Right lung (tissue), 2 donors: ENCODE measurements at regions not wholly inside any gene's neighbourhood (a gene's known extent, or its start where the extent isn't known, plus 50 kb on each side); places are given as distances from the start of the nearest gene placed in this dataset.
"Not testable (repeated sequence)": the region's sequence is repeated elsewhere in the genome, so short reads cannot be mapped to it uniquely, and the experiment has no call there.

Experiments
- DNase-seq, 2 donors: peaks; one replicate each; pipeline ENCODE4 v3.0.0-alpha.2; 2013

DNA sequence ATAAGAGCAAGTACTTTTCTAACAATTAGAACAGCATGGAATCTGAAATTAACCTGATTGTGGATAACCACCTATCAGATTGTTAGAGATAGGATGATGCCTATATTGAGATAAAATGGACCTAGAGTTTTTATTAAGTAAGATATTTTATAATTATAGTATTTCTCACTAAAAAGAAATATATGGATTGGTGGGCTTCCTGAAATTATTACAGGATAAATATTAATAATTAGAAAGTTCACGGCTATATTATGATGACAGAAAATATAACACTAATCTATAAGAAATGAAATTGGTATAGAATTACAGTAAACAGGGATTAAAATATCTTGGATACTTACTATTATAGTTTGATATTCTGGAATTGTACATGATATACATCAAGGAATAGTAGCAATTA is 378.0 kb upstream of the SPRY2 start:
- DNase-seq = no peak

DNA sequence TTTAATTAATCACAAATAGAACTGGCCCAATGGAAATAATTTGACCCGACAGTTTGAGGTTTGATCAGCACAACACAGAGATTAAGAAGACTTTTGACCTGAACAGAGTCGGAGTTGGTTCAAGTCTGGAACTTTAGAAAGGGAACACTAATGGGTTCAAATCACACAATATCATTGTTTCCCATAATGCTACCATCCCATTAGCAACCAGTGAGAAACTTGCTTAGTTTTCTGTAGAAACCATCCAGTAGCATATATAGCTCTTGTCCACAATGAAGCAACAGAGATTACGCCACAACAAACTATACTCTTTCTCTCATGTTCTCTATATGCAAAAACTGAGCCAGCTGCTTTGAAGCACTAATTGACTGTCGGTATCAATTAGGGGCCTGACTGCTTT is 376.9 kb upstream of the SPRY2 start:
- no peak for DNase-seq

DNA sequence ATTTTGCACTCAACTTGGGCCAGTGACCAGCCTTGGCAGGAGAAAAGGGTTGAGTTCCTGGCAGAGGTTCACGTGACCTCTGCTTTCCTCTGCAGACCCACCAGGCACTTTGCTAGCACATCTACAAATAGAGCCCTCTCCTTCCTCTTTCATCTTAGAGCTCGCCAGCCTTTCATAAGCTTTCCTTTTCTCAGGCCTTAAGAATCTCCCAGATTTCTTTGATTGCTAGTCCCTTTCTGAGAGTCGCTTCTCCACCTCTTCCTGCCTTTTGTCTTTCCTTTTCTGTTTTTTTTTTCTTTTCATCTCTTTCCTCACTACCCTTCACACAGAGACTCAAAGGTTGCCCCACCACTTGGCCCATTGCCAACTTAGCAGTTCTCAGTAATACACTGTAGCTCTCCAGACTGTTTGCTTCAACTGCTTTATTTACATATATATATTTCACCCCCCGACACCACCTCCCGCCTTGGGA is 375.7 kb upstream of the SPRY2 start:
- peak; percentile 32 to 34 for DNase-seq

DNA sequence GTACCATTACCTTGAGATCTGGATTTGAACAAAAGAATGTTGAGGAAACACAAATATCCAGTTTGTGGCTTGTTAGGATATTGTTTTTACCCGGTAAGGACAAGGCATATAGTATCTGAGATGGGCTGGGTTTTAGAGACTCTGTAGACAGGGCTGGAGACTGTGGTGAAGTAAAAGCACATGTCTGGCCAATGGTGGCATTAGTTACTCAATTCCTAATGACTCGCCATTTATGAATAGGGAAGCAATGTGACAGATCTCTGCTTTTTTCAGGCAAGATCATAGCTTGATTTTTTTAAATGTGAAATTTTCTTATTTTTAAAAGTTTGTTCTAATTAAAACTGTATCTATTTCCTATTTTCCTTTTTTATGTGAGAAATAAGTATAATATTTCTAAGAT is 371.1 kb upstream of the SPRY2 start:
- DNase-seq = no peak

DNA sequence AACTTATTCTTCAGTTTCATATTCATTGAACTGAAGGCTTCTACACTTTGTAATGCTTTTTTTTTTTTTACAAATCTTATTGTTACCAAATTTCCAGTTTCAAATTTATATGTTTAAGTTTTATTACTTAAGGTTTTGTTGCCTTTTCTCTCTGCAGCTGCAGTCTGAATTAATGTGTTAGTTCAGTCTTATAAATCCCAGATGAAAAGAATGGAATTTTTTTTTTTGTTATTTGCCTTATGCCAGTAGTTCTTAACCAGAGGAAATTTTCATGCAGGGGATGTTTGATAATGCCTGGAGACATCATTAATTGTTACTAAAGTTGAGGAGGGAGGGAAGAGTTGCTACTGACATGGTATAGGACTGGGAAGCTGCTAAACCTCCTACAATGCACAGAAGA is 367.9 kb upstream of the SPRY2 start:
- no peak for DNase-seq

DNA sequence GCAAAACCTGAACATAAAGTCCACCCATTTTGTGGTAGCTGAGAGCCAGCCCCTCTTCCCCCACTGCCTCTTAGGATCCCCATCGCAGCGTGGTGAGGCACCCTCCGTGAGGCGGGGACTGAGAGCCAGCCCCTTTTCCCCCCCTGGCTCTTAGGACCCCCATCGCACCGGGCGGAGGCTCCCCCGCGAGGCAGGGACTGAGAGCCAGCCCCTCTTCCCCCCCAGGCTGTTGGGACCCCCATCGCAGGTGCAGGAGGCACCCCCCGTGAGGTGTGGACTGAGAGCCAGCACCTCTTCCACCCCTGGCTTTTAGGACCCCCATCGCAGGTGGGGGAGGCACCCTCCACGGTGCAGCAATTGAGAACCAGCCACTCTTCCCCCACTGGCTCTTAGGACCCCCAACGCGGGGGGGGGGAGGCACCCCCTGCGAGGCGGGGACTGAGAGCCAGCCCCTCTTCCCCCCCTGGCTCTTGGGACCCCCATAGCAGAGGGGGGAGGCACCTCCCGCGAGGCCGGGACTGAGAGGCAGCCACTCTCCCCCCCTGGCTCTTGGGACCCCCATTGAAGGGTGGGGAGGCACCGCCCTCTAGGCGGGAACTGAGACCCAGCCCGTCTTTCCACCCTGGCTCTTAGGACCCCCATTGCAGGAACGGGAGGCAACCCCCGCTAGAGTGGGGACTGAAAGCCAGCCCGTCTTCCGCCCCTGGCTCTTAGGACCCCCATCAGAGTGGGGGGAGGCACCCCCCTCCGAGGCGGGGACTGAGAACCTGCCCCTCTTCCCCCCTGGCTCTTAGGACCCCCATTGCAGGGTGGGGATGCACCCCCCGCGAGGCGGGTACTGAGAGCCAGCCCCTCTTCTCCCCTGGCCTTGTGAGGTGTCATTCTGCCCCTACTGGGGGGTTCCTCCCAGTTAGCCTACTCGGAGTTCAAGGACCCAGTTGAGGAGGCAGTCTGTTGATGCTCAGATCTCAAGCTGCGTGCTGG is 366.4 kb upstream of the SPRY2 start:
- DNase-seq = no peak

DNA sequence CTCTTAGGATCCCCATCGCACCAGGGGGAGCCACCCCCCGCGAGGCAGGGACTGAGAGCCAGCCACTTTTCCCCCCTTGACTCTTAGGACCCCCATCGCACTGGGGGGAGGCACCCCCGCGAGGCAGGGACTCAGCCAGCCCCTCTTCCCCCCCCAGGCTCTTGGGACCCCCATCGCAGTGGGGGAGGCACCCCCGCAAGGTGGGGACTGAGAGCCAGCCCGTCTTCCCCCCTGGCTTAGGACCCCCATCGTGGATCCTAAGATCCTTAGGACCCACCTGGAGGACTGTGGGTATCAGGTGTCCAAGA is 365.2 kb upstream of the SPRY2 start:
- no peak for DNase-seq

DNA sequence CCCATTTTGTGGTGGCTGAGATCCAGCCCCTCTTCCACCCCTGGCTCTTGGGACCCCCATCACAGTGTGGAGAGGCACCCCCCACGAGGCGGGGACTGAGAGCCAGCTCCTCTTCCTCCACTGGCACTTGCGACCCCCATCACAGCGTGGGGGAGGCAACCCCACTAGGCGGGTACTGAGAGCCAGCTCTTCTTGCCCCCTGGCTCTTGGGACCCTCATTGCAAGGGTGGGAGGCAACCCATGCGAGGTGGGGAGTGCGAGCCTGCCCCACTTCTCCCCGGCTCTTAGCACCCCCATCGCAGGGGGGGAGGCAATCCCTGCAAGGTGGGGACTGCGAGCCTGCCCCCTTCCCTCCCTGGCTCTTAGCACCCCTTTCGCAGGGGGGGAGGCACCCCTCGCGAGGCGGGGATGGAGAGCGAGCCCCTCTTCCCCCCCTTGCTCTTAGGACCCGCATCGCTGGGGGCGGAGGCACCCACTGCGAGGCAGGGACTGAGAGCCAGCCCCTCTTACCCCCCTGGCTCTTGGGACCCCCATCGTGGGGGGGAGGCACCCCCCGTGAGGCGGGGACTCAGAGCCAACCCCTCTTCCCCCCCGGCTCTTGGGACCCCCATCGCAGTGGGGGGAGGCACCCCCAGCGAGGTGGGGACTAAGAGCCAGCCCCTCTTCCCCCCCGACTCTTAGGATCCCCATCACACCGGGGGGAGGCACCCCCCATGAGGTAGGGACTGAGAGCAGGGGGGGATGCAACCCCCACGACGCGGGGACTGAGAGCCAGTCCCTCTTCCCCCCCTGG is 364.6 kb upstream of the SPRY2 start:
- no peak for DNase-seq

DNA sequence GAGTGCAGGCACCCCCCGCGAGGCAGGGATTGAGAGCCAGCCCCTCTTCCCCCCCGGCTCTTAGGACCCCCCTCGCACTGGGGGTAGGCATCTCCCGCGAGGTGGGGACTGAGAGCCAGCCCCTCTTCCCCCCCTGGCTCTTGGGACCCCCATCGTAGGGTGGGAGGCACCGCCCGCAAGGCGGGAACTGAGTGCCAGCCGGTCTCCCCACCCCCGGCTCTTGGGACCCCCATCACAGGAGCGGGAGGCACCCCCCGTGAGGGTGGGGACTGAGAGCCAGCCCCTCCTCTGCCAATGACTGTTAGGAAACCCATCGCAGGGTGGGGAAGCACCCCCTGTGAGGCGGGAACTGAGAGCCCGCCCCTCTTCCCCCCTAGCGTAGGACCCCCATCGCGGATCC is 363.4 kb upstream of the SPRY2 start:
- no peak for DNase-seq

DNA sequence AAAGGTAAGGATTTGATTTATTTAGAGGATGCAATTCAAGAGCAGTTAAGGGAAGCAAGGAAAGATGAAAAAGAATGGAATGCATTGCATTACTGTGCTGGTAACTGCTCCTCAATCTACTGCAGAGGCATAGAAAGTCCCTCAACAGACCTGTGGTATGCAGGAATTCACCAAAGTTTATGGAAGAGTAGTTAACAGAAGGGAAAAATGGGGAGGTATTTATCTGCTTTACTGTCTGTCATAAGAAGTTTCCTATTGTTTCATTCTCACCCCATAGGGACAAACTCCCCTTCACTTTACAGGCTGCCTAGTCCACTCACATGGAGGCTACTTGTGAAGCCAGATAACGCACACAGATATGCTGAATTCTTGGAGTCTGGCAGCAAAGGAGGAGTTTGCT is 354.9 kb upstream of the SPRY2 start:
- DNase-seq = no peak

DNA sequence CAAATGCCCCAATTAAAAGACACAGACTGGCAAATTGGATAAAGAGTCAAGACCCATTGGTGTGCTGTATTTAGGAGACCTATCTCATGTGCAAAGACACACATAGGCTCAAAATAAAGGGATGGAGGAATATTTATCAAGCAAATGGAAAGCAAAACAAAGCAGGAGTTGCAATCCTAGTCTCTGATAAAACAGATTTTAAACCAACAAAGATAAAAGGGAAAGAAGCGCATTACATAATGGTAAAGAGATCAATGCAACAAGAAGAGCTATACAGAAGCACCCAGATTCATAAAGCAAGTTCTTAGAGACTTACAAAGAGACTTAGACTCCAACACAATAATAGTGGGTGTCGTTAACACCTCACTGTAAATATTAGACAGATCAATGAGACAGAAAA is 350.9 kb upstream of the SPRY2 start:
- not testable (repeated sequence) for DNase-seq

DNA sequence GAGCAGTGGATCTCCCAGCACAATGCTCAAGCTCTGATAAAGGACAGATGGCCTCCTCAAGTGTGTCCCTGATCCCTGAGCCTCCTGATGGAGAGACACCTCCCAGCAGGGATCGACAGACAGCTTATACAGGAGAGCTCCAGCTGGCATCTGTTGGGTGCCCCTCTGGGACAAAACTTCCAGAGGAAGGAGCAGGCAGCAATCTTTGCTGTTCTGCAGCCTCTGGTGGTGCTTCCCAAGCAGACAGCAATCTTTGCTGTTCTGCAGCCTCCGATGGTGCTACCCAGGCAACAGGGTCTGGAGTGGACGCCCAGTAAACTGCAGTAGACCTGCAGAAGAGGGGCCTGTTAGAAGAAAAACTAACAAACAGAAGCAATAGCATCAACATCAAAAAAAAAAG is 349.3 kb upstream of the SPRY2 start:
- DNase-seq = no peak

DNA sequence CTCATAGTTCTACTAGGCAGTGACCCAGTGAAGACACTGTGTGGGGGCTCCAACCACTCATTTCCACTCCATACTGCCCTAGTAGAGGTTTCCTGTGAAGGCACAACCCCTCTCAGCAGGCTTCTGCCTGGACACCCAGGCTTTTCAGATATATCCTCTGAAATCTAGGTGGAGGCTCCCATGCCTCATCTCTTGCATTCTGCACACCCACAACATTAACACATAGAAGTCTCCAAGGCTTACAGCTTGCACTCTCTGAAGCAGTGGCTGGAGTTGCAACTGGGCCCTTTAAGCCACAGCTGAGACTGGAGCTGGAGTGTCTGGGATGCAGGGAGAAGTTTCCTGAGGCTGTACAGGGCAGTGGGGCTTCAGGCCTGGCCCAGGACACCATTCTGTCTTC is 347.7 kb upstream of the SPRY2 start:
- no peak for DNase-seq

DNA sequence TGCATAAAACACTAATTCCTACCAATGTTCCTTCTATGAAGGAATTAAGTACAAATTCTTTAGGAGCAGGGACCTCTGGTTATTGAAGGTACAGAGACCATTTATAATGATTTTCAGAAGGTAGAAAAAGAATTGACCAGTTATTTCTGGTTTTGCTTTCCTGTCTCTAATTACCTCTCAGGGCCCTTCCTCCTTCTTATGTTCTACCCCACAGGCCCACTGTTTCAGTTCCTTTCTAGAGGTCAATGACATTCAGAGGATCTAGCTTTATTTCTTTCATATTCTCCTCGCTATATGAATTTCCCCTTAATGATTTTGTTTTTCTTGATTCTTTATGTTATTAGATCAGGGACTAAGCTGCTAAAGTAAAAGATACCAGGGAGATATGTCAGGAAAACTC is 345.0 kb upstream of the SPRY2 start:
- DNase-seq = no peak

DNA sequence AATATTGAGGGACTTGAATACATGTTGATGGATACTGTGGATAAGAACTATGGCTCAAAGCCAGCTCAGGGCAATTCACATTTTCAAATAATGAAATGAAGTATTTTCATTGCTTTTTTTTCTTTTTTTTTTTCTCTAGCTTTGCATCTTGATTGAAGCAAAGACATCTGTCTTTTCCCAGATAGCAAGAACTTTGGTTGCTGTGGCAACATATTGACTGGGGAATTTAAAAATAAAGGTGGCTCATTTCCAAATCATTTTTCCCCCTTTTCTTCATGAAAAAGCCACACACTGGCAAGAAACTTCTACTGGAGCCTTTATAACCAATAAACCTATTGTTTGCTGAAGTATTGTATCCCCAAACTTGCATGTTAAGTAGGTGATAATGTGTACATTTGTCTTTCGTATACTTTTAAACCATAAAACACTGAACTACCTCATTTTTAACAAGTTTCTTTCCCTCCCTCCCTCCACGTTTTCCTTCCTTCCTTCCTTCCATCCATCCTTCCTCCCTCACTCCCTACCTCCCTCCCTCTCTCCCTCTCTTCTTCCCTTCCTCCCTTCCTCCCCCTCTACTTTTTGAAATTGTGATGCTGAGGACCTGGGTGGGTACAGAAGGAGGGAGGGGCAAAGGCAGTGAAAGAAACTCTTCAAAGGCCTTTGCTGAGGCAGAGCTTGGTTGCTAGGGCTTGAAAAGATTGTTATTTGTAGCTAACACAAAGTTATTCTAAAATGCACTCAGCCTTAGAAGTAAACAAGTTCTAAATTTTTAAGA is 343.5 kb upstream of the SPRY2 start:
- DNase-seq = no peak

DNA sequence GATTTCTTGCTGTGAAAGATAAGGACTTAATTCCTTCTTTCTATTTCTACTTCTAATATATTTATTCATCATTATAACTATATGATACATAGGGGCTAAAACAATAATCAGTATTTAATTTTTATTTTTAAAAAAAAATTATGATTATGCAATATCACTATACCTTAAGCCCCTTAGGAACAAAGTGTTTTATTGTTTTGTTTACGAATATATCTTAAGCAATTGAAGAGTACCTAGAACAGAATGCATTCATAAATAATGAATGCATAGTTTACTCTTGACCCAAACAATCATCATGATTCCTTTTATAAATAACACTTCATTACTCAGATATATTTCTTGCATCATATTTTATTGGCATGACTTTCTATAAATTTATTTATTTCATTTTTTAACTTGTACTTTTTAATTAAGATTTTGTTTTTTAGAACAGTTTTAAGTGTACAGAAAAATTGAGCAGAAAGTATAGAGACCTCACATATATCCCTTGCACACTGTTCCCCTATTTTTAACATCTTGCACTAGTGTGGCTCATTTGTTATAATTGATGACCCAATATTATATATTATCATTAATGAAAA is 339.9 kb upstream of the SPRY2 start:
- no peak for DNase-seq

DNA sequence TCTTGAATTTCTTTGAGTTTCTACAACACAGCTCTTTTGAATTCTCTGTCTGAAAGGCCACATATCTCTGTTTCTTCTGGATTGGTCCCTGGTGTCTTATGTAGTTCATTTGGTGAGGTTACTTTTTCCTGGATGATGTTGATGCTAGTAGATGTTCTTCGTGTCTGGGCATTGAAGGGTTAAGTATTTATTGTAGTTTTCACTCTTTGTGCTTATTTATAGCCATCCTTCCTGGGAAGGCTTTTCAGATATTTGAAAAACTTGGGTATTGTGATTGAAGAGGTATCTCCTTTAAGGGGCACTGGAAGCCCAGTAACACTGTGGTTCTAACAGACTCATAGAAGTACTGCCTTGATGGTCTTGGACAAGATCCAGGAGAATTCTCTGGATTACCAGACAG is 338.5 kb upstream of the SPRY2 start:
- no peak for DNase-seq

DNA sequence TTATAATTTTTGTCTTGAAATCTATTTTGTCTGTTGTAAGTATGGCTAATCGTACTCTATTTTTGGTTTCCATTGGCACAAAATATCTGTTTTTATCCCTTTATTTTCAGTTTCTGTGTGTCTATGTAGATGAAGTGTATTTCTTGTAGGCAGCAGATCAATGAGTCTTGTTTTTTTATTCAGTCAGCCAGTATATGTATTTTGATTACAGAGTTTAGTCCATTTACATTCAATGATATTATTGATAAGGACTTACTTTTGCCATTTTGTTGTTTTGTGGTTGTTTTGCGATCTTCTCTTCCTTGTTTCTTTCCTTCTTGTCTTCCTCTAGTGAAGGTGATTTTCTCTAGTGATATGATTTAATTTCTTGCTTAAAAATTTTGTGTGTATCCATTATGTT is 336.3 kb upstream of the SPRY2 start:
- DNase-seq = no peak

DNA sequence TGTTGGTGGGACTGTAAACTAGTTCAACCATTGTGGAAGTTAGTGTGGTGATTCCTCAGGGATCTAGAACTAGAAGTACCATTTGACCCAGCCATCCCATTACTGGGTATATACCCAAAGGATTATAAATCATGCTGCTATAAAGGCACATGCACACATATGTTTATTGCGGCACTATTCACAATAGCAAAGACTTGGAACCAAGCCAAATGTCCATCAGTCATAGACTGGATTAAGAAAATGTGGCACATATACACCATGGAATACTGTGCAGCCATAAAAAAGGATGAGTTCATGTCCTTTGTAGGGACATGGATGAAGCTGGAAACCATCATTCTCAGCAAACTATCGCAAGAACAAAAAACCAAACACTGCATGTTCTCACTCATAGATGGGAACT is 334.5 kb upstream of the SPRY2 start:
- DNase-seq = not testable (repeated sequence)

DNA sequence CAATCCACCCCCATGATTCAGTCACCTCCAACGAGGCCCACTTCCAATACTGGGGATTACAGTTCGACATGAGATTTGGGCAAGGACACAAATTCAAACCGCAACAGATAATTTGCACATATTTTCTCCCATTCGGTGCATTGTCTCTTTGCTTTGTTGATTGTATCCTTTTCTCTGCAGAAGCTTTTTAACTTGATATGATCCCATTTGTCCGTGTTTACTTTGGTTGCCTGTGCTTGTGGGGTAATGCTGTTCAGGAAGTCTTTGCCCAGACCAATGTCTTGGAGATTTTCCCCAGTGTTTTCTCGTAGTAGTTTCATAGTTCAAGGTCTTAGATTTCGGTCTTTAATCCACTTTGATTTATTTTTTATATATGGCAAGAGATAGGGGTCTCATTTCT is 330.8 kb upstream of the SPRY2 start:
- DNase-seq = no peak

DNA sequence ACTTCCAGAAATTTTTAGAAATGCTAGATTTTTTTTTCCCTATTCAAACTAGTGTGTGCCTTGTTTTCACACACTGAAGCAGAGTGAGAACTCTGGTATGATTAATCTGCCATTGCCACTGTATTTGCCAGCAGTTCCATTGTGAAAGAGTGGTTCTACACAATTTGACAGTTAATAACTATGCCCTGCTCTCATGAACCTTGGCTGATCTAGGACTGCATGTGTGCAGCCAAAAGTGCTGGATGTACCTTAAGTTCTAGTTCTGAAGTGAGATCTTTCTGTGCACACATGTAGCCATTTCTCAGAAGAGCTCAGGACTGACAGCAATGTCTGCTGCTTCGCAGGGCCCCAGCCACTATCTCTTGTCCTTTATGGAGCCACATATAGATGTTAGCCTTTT is 328.2 kb upstream of the SPRY2 start:
- DNase-seq = no peak

DNA sequence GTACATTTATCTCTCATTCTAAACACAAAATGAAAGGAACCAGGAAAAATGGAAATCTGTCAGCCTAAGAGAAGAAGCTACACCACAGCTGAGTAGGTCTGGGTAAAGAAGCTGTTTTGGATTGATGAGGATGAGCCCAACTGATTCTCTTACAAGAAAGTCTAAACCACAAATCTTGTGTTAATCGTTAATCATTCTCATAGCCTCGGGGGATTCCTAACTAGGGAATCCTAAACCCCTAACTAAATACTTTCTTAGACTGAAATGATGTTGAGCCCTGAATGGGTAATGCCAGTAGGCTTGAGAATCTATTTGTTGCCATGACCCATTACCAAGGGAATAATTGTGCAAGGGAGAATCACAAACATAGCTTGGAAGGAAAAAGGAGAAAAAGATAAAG is 327.5 kb upstream of the SPRY2 start:
- no peak for DNase-seq
